GM12878 (cell line): ENCODE measurements at regions not wholly inside any gene's neighbourhood (a gene's known extent, or its start where the extent isn't known, plus 50 kb on each side); places are given as distances from the start of the nearest gene placed in this dataset.

Experiments used
- HDAC2 ChIP-seq: fragments of 200-600 bp; sonication (generic); IDR thresholded peaks from 2 replicates; pipeline ENCODE4 v1.6.1; 2017
- JUND ChIP-seq: IDR thresholded peaks from 2 replicates; pipeline ENCODE4 v1.6.1; 2012; ENCODE audit warnings: low read depth, mild to moderate bottlenecking, low read length, improper control_type of control experiment, moderate library complexity
- MXI1 ChIP-seq: fragments of 150-350 bp; IDR thresholded peaks from 2 replicates; pipeline ENCODE4 v1.6.1; 2011; ENCODE audit warnings: low read depth, mild to moderate bottlenecking, inconsistent platforms, low read length, improper control_type of control experiment
- POLR2A ChIP-seq: IDR thresholded peaks from 2 replicates; pipeline ENCODE4 v1.6.1; 2011; ENCODE audit warnings: low read depth, mild to moderate bottlenecking, low read length
- RB1 ChIP-seq: fragments of 450-650 bp; formaldehyde crosslinking; IDR thresholded peaks from 2 replicates; pipeline ENCODE4 v1.6.1; 2017; ENCODE audit warnings: mild to moderate bottlenecking, borderline replicate concordance
- SP1 ChIP-seq: IDR thresholded peaks from one replicate; pipeline ENCODE4 v1.6.1; 2011; ENCODE audit warnings: low read depth, low read length
- SRF ChIP-seq, 2 experiments: IDR thresholded peaks; 2 replicates each; pipeline ENCODE4 v1.6.1; 2011; ENCODE audit warnings: low read depth in 2 of 2, low read length in 2 of 2, mild to moderate bottlenecking in 1 of 2, moderate library complexity in 1 of 2
- TF ChIP-seq, protein P1 (sequence below): IDR thresholded peaks from 2 replicates; pipeline ENCODE4 v1.6.1; 2011; ENCODE audit warnings: low read depth, mild to moderate bottlenecking, low read length, moderate library complexity, borderline replicate concordance; ENCODE audit errors: extremely low read depth
- TF ChIP-seq, protein P2 (sequence below): fragments of 450-650 bp; IDR thresholded peaks from 2 replicates; pipeline ENCODE4 v1.6.1; 2017; ENCODE audit warnings: mild to moderate bottlenecking, moderate library complexity
- TF ChIP-seq, protein P3 (sequence below): IDR thresholded peaks from 2 replicates; pipeline ENCODE4 v1.6.1; 2012; ENCODE audit warnings: mild to moderate bottlenecking, low read depth, low read length

DNA sequence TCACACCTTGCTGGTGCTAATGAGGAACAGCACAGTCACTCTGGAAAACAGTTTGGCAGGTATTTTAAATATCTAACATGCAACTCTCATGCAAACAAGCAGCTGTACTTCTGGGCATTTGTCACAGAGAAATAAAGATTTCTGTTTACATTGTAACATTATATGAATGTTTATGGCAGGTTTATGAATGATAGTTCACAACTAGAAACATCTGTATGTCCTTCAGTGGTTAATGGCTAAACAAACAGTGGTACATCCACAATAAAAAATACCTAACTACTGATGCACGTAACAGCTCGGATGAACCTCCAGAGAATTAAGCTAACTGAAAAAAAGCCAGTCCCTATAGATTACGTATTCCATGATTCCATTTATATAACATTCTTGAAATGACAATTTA, 109.6 kb downstream of the GPR37 start:
- TF ChIP-seq SP1 (no peak), JUND (no peak), HDAC2 (no peak), MXI1 (no peak), RB1 (no peak), SRF (IDR thresholded peaks at IDR 0.05; ENCODE audit: low read depth in 2 of 2, low read length in 2 of 2) (no peak), POLR2A (no peak)
- TF ChIP-seq, protein P1, sequence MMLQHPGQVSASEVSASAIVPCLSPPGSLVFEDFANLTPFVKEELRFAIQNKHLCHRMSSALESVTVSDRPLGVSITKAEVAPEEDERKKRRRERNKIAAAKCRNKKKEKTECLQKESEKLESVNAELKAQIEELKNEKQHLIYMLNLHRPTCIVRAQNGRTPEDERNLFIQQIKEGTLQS: no peak
- TF ChIP-seq, protein P2, sequence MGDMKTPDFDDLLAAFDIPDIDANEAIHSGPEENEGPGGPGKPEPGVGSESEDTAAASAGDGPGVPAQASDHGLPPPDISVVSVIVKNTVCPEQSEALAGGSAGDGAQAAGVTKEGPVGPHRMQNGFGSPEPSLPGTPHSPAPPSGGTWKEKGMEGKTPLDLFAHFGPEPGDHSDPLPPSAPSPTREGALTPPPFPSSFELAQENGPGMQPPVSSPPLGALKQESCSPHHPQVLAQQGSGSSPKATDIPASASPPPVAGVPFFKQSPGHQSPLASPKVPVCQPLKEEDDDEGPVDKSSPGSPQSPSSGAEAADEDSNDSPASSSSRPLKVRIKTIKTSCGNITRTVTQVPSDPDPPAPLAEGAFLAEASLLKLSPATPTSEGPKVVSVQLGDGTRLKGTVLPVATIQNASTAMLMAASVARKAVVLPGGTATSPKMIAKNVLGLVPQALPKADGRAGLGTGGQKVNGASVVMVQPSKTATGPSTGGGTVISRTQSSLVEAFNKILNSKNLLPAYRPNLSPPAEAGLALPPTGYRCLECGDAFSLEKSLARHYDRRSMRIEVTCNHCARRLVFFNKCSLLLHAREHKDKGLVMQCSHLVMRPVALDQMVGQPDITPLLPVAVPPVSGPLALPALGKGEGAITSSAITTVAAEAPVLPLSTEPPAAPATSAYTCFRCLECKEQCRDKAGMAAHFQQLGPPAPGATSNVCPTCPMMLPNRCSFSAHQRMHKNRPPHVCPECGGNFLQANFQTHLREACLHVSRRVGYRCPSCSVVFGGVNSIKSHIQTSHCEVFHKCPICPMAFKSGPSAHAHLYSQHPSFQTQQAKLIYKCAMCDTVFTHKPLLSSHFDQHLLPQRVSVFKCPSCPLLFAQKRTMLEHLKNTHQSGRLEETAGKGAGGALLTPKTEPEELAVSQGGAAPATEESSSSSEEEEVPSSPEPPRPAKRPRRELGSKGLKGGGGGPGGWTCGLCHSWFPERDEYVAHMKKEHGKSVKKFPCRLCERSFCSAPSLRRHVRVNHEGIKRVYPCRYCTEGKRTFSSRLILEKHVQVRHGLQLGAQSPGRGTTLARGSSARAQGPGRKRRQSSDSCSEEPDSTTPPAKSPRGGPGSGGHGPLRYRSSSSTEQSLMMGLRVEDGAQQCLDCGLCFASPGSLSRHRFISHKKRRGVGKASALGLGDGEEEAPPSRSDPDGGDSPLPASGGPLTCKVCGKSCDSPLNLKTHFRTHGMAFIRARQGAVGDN: no peak
- TF ChIP-seq, protein P3, sequence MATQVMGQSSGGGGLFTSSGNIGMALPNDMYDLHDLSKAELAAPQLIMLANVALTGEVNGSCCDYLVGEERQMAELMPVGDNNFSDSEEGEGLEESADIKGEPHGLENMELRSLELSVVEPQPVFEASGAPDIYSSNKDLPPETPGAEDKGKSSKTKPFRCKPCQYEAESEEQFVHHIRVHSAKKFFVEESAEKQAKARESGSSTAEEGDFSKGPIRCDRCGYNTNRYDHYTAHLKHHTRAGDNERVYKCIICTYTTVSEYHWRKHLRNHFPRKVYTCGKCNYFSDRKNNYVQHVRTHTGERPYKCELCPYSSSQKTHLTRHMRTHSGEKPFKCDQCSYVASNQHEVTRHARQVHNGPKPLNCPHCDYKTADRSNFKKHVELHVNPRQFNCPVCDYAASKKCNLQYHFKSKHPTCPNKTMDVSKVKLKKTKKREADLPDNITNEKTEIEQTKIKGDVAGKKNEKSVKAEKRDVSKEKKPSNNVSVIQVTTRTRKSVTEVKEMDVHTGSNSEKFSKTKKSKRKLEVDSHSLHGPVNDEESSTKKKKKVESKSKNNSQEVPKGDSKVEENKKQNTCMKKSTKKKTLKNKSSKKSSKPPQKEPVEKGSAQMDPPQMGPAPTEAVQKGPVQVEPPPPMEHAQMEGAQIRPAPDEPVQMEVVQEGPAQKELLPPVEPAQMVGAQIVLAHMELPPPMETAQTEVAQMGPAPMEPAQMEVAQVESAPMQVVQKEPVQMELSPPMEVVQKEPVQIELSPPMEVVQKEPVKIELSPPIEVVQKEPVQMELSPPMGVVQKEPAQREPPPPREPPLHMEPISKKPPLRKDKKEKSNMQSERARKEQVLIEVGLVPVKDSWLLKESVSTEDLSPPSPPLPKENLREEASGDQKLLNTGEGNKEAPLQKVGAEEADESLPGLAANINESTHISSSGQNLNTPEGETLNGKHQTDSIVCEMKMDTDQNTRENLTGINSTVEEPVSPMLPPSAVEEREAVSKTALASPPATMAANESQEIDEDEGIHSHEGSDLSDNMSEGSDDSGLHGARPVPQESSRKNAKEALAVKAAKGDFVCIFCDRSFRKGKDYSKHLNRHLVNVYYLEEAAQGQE: no peak
